Uterus (tissue), 2 donors: ENCODE measurements at regions not wholly inside any gene's neighbourhood (a gene's known extent, or its start where the extent isn't known, plus 50 kb on each side); places are given as distances from the start of the nearest gene placed in this dataset.

ENCODE experiments used
- POLR2A ChIP-seq, 2 donors: fragments of 450-650 bp; IDR thresholded peaks; one replicate each; pipeline ENCODE4 v1.6.1; 2016; ENCODE audit warnings: antibody characterized with exemption in 2 of 2, mild to moderate bottlenecking in 1 of 2, moderate library complexity in 1 of 2
- TF ChIP-seq, protein P1 (sequence below), 4 experiments: fragments of 200-600 bp in 2 of 4; fragments of 450-650 bp in 2 of 4; sonication (generic) in 2 of 4; IDR thresholded peaks; one replicate each; pipeline ENCODE4 v1.5.1; 2016 to 2019; ENCODE audit warnings: antibody characterized with exemption in 4 of 4, mild to moderate bottlenecking in 2 of 4, moderate library complexity in 1 of 4

DNA sequence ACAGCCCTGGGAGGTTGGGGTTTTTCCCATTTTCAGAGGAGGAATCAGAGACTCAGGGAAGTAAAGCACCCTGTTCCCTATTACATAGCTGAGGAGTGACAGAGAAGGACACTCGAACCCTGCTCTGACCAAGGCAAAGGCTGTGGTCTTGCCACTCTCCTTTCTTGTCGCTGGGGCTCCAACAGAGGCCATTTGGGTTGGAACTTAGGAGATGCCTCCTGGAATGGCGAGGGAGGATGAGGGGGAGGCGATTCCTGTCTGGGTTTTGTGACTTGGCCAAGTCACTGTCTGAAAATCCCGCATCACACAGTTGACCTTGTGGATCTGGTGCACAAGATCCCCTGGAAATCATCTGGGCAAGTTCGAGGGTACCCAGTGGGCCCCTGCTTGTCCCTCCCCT is 64.0 kb upstream of the HAND1 start:
- TF ChIP-seq, protein P1, sequence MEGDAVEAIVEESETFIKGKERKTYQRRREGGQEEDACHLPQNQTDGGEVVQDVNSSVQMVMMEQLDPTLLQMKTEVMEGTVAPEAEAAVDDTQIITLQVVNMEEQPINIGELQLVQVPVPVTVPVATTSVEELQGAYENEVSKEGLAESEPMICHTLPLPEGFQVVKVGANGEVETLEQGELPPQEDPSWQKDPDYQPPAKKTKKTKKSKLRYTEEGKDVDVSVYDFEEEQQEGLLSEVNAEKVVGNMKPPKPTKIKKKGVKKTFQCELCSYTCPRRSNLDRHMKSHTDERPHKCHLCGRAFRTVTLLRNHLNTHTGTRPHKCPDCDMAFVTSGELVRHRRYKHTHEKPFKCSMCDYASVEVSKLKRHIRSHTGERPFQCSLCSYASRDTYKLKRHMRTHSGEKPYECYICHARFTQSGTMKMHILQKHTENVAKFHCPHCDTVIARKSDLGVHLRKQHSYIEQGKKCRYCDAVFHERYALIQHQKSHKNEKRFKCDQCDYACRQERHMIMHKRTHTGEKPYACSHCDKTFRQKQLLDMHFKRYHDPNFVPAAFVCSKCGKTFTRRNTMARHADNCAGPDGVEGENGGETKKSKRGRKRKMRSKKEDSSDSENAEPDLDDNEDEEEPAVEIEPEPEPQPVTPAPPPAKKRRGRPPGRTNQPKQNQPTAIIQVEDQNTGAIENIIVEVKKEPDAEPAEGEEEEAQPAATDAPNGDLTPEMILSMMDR (IDR thresholded peaks at IDR 0.05) = no peak
- TF ChIP-seq POLR2A (IDR thresholded peaks at IDR 0.05) = no peak
